Central memory CD4-positive, alpha-beta T cell (primary cell): ENCODE measurements at regions not wholly inside any gene's neighbourhood (a gene's known extent, or its start where the extent isn't known, plus 50 kb on each side); places are given as distances from the start of the nearest gene placed in this dataset.
"Not testable (repeated sequence)": the region's sequence is repeated elsewhere in the genome, so short reads cannot be mapped to it uniquely, and the experiment has no call there.

ENCODE experiments used
- DNase-seq: peaks from one replicate; pipeline ENCODE4 v3.0.0; 2022

DNA sequence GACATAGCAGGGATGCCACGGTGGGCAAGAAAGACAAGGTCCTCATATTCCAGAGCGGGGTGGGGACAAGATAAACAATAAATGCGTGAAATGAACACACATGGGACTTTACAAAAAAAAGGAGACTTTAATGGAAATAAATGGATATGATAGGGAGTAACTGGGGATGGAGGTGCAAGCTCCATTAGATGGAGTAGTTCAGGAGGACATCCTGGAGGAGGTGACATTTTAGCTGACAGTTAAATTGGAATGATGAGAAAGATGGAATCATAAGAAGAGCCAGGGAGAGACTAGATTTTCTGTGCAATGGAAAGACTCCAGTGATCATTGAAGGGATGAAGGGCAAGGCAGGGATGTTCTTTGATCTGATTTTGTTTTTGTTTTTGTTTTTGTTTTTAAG, 83.6 kb upstream of the MYL10 start:
- DNase-seq = no peak

- DNase-seq = no peak
Observed at GRCh38 chr7:101714097-101714496, 85.0 kb upstream of the MYL10 start.

DNA sequence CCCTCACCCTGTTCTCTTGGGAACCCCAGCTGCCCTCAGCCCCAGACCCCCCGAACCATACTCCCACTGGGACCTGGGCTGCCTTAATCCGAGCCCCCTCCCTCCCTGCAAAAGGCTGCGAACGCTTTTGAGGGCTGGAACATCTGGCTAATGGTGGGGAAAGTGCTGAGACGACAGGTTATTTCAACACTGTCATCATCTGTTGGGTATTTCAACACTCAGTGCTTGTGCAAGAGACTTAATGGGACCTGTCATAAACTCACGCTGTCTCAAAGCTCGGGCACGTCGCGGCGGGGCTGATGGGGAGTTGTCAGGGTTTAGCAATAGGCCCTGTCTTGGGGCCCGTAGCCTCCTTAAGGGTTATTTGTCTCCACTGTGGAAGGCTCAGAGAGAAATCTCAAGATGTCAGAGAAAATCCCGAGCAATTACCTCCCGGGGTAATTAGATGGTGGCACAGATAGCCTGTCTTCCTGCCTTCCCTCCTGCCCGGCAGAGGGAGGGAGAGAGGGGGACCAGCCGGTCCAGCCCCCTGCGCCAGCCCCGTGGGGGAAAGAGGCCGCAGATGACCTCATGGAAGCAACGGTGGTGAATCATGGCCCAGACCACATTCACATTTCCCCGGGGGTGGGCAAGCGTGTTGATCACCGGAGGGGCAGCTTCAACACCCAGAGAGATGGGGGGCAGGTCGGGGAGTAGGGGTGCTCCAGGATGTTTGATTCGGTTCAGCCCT, 88.7 kb upstream of the MYL10 start:
- DNase-seq = no peak

DNA sequence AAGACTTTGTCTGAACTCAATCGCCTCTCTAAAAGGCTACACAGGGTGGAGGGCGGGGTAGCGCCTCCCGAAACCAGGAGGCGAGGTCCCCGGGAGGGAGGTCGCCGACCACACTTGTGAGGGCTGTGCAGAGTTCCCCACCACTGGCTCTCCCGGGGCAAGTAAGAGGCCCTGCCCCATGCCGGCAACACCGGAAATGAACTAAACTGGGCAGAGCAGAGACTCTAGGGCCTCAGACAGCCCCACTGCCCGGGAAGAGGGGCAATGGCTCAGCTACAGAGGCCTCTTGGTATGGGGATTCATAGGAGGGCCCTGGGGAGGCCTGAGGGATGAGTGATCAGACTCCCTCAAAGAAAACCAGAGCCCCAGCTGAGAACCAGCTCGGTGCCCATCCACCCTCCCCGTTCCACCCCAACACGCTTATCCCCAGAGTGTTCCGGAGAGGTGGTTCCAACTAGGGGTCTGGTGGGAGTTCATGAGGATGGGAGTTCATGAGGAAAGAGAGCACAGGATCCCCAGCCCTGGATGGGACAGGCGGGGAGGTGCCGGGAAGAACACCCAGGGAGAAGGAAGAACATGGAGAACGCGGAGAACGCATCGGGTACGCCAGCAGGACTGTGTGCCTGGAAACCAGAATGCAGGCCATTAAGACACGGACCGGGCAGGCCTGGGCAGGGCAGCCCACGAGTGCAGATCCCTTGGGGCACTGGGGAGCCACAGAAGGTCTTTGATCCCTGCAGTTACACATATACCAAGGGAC, 89.4 kb upstream of the MYL10 start:
- DNase-seq = no peak

- no peak for DNase-seq
Observed at GRCh38 chr7:101719123-101719470, 90.0 kb upstream of the MYL10 start.

DNA sequence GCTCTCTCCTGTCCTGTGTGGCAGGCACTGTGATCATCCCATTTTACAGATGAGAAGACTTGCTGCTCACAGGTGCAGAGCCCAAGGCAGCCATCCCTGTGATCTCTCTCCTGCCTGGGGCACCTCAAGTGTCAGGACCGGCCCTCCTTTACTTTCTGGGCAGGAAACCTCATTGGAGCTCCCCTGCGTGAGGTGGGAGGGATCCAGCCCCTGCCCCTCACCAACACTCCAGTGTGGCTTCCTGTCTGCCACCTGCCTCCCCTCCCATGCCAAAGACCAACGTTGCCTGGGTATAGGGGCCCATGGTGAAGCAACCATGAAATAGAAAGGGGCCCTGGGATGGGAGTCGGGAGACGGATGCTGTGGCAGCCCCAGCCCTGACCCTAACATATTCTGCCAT, 91.2 kb upstream of the MYL10 start:
- no peak for DNase-seq

- no peak for DNase-seq
Observed at GRCh38 chr7:101722247-101722646, 93.2 kb upstream of the MYL10 start.

- DNase-seq = no peak
Observed at GRCh38 chr7:101723835-101724234, 93.6 kb upstream of the CUX1 start.

GRCh38 chr7:101724957-101725356, 92.5 kb upstream of the CUX1 start:
- DNase-seq = no peak

- no peak for DNase-seq
Observed at GRCh38 chr7:101725921-101726320, 91.5 kb upstream of the CUX1 start.

DNA sequence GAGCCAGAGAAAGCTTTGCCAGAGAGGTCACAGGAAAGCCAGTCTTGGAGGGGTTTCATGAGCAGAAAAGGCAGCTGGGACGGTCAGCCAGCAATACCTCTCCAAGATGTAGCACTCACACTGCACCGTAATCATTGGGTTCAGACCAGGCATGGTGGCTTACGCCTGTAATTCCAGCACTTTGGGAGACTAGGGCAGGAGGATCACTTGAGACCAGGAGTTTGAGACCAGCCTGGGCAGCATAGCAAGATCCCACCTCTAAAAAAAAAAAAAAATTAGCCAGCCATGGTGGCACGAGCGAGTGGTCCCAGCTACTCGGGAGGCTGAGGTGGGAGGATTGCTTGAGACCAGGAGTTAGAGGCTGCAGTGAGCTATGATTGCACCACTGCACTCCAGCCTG, 90.2 kb upstream of the CUX1 start:
- DNase-seq = no peak

DNA sequence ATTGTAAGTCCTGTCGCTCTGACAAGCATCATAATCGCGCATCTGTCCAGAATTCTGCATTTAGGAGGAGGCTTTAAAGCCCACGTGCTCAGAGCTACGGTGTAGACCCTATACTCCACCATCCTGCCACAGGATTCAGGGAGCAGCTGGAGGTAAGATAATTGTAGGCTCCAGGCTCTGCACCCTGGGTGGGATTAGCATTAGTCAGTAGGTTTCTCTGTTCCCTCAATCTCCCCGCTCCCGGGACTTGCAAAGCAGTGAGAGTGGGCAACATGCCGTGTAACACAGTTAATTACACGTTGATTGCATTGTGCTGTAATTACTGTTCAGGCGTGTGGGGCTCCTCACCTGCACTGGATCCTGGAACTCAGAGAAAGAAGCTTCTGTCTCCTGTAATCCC, 89.3 kb upstream of the CUX1 start:
- no peak for DNase-seq

DNA sequence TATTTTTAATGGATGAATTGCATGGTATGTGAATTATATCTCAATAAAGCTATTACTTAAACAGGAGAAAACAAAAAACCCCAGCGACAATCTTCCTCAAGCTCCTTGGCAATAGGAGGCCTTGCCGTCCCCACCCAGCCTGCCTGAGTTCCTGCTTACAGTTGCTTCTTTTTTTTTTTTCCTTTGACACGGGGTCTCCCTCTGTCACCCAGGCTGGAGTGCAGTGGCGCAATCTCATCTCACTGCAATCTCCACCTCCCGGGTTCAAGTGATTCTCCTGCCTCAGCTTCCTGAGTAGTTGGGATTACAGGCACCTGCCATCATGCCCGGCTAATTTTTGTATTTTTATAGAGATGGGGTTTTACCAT, 88.6 kb upstream of the CUX1 start:
- not testable (repeated sequence) for DNase-seq

- DNase-seq = no peak
Observed at GRCh38 chr7:101729241-101729883, 88.1 kb upstream of the CUX1 start.

- no peak for DNase-seq
Observed at GRCh38 chr7:101731502-101732084, 85.8 kb upstream of the CUX1 start.

GRCh38 chr7:101733713-101734475, 83.5 kb upstream of the CUX1 start:
- DNase-seq = no peak

DNA sequence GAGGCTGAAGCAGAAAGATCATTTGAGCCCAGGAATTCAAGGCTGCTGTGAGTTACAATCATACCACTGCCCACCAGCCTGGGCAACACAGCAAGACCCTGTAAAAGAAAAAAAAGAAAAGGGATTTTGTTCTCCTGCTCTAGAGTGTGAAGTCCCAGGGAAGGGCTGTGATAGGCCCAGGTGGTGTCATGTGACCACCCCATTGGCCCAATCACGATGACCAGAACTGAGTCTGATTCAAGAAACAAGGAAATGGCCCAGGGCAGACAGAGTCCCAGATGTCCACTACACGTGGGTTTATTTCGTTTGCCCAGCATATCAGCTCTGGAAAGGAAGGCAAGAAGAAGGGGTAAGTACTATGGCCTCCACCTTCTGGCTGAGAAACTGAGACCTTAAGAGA, 81.3 kb upstream of the CUX1 start:
- no peak for DNase-seq

DNA sequence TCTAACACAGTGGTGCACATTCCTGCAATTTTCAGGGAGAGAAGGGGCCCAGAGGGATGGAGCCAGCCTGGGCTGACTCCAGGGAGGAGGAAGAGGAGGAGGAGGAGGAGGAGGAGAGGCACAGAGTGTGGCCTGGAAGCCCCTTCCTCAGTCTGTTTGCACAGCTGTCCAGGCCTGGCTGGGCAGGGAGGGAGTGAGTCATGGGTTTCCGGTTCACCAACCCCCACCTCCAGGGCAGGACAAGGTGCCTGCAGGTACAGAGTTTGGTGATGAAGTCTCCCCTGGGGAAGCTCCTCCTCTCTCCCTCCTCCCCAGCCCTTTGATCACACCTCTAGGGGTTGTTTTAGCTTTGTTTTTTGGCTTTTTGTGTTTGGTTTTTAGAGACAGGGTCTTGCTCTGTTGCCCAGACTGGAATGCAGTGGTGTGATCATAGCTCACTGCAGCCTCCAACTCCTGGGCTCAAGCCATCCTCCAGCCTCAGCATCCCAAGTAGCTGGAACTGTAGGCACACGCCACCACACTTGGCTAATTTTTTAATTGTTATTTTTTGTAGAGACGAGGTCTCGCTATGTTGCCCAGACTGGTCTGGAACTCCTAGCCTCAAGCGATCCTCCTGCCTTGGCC, 77.5 kb upstream of the CUX1 start:
- DNase-seq = no peak

GRCh38 chr7:101740981-101741725, 76.3 kb upstream of the CUX1 start:
- DNase-seq = no peak

GRCh38 chr7:101743241-101743994, 74.0 kb upstream of the CUX1 start:
- peak; percentile 64 for DNase-seq

GRCh38 chr7:101743995-101744360, 73.4 kb upstream of the CUX1 start:
- DNase-seq = no peak
